OCI-LY3 (cell line): ENCODE measurements at regions not wholly inside any gene's neighbourhood (a gene's known extent, or its start where the extent isn't known, plus 50 kb on each side); places are given as distances from the start of the nearest gene placed in this dataset.

Experiments used
- H2AFZ ChIP-seq: fragments of 200-600, 300-600 bp; shearing (Covaris generic); 2 replicates; pipeline ENCODE4 v1.6.0; 2014; ENCODE audit warnings: antibody characterized with exemption, low read depth, low read length
- H3K27ac ChIP-seq: fragments of 200-600, 300-600 bp; sonication (generic); 2 replicates; pipeline ENCODE4 v1.5.1; 2014; ENCODE audit warnings: mild to moderate bottlenecking, low read length, moderate library complexity, mixed read lengths
- H3K27me3 ChIP-seq: fragments of 200-600, 300-600 bp; sonication (generic); 2 replicates; pipeline ENCODE4 v1.6.1; 2014; ENCODE audit warnings: low read depth, low read length, mixed read lengths
- H3K36me3 ChIP-seq: fragments of 200-600, 300-600 bp; sonication (generic); replicated peaks from 2 replicates; pipeline ENCODE3; 2014; ENCODE audit warnings: low read depth, low read length, mixed read lengths
- H3K4me1 ChIP-seq: fragments of 300-600, 200-600 bp; sonication (generic); 2 replicates; pipeline ENCODE4 v1.6.1; 2014; ENCODE audit warnings: low read length, mixed read lengths
- H3K4me2 ChIP-seq: fragments of 200-600, 300-600 bp; sonication (generic); 2 replicates; pipeline ENCODE4 v1.6.1; 2014; ENCODE audit warnings: low read length, mixed read lengths
- H3K4me3 ChIP-seq: fragments of 300-600, 200-600 bp; sonication (generic); 2 replicates; pipeline ENCODE4 v1.5.1; 2014; ENCODE audit warnings: antibody characterized with exemption, mild to moderate bottlenecking, low read length, moderate library complexity
- H3K79me2 ChIP-seq: fragments of 300-600, 200-600 bp; shearing (Covaris generic); 2 replicates; pipeline ENCODE4 v1.6.1; 2014; ENCODE audit warnings: mild to moderate bottlenecking, low read length, mixed read lengths
- H3K9ac ChIP-seq: fragments of 300-600, 200-600 bp; shearing (Covaris generic); 2 replicates; pipeline ENCODE4 v1.6.0; 2014; ENCODE audit warnings: mild to moderate bottlenecking, low read length, moderate library complexity
- H3K9me3 ChIP-seq: fragments of 200-600, 300-600 bp; shearing (Covaris generic); 2 replicates; pipeline ENCODE4 v1.6.1; 2014; ENCODE audit warnings: low read length, mixed read lengths; ENCODE audit not compliant: insufficient read depth
- H4K20me1 ChIP-seq: fragments of 200-600, 300-600 bp; sonication (generic); 2 replicates; pipeline ENCODE4 v1.6.1; 2016; ENCODE audit warnings: low read length, mixed read lengths; ENCODE audit not compliant: insufficient read depth
- CTCF ChIP-seq: fragments of 200-600, 300-600 bp; sonication (generic); IDR thresholded peaks from 2 replicates; pipeline ENCODE4 v1.5.1; 2014; ENCODE audit warnings: antibody characterized with exemption, low read length, low read depth
- EZH2phosphoT487 ChIP-seq: fragments of 200-600 bp; shearing (Covaris generic); IDR thresholded peaks from 2 replicates; pipeline ENCODE4 v1.6.1; 2018; ENCODE audit warnings: antibody characterized with exemption, mixed run types, low read depth

- TF ChIP-seq CTCF (no peak), EZH2phosphoT487 (no peak)
- Histone ChIP-seq H3K9ac (no peak overlapping the region), H3K27me3 (peaks cover 27% of the 10 kb centered on the region)
Observed at GRCh38 chr13:29681864-29682263, 86.4 kb upstream of the SLC7A1 start.

GRCh38 chr13:29679396-29680053, 84.0 kb upstream of the SLC7A1 start:
- H3K9ac ChIP-seq: no peak overlapping the region
- H3K27ac ChIP-seq: no peak overlapping the region
- H3K4me1 ChIP-seq: no peaks in the 10 kb centered on the region
- H4K20me1 ChIP-seq: no peaks in the 10 kb centered on the region
- peaks cover 27% of the 10 kb centered on the region for H3K27me3 ChIP-seq
- no peaks in the 10 kb centered on the region for H3K36me3 ChIP-seq
- no peak overlapping the region for H3K4me3 ChIP-seq
- H3K79me2 ChIP-seq: no peaks in the 10 kb centered on the region
- TF ChIP-seq EZH2phosphoT487: no peak
- H2AFZ ChIP-seq: no peak overlapping the region
- H3K9me3 ChIP-seq: no peaks in the 10 kb centered on the region
- H3K4me2 ChIP-seq: no peak overlapping the region

More at GRCh38 chr13:29681864-29682263, 86.4 kb upstream of the SLC7A1 start:
- no peaks in the 10 kb centered on the region for H3K79me2 ChIP-seq
- no peak overlapping the region for H3K4me2 ChIP-seq
- no peaks in the 10 kb centered on the region for H3K9me3 ChIP-seq
- no peaks in the 10 kb centered on the region for H3K4me1 ChIP-seq
- H4K20me1 ChIP-seq: no peaks in the 10 kb centered on the region
- H3K27ac ChIP-seq: no peak overlapping the region
- no peak overlapping the region for H3K4me3 ChIP-seq
- no peaks in the 10 kb centered on the region for H3K36me3 ChIP-seq
- H2AFZ ChIP-seq: no peak overlapping the region

GRCh38 chr13:29677627-29678026, 82.1 kb upstream of the SLC7A1 start:
- peaks cover 14% of the 10 kb centered on the region for H3K27me3 ChIP-seq
- no peak overlapping the region for H3K9ac ChIP-seq
- no peak overlapping the region for H3K4me2 ChIP-seq
- no peaks in the 10 kb centered on the region for H3K9me3 ChIP-seq
- H3K4me3 ChIP-seq: no peak overlapping the region
- no peaks in the 10 kb centered on the region for H4K20me1 ChIP-seq
- H2AFZ ChIP-seq: no peak overlapping the region
- no peaks in the 10 kb centered on the region for H3K36me3 ChIP-seq
- no peaks in the 10 kb centered on the region for H3K79me2 ChIP-seq
- H3K4me1 ChIP-seq: no peaks in the 10 kb centered on the region
- no peak for TF ChIP-seq CTCF
- TF ChIP-seq EZH2phosphoT487: no peak
- H3K27ac ChIP-seq: no peak overlapping the region

GRCh38 chr13:29676941-29677452, 81.5 kb upstream of the SLC7A1 start:
- TF ChIP-seq CTCF: no peak
- Histone ChIP-seq H3K4me1 (no peaks in the 10 kb centered on the region), H3K27ac (no peak overlapping the region), H3K79me2 (no peaks in the 10 kb centered on the region), H3K4me2 (no peak overlapping the region), H3K36me3 (no peaks in the 10 kb centered on the region), H3K9ac (no peak overlapping the region), H3K9me3 (no peaks in the 10 kb centered on the region), H3K27me3 (peaks cover 13% of the 10 kb centered on the region), H3K4me3 (no peak overlapping the region), H4K20me1 (no peaks in the 10 kb centered on the region), H2AFZ (no peak overlapping the region)
